ENCODE measurements at regions not wholly inside any gene's neighbourhood (a gene's known extent, or its start where the extent isn't known, plus 50 kb on each side); places are given as distances from the start of the nearest gene placed in this dataset.

DNA sequence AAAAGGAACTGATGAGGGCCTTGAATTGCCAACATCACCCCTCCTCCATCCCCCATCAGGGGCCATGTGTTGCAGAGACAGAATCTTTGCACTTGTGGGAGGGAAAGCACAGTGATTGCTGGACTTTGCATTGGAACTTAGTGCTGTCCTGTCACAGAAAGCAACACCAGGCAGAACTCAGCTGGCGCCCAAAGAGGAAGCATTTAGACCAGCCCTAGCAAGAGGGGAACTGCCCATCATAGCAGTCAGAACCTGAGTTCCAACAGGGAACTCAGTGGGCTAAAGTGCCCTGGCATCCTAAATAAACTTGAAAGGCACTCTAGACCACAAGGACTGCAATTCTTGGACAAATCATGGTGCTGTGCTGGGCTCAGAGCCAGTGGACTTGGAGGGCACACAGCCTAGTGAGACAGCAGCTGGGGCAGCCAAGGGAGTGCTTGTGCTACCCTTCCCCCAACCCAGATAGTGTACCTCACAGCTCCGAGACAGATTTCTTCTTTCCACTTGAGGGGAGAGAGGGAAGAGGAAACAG lies 128.1 kb downstream of the ACTL7B start:
- no peak overlapping the region for H3K27ac ChIP-seq
- no peak for DNase-seq (ENCODE audit: low read depth, low spot score)

DNA sequence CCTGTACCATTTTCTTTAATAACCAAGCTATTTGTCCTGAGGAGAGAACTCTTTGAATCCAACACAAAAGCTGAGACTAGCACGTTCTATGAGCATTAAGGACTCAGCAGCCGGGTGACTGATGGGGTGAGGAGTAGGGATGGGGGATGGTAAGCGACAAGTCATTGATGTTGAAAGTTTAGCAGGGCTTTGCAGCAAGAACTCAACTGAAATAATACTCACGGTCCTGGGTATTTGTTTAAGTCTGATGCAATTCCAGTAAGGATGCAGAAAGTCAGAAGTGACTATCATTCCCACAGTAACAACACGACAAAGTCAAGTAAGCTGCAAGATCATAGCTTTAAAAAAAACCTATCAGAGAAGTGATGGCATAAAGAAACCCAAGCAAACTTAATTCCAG lies 131.1 kb downstream of the ACTL7B start:
- peak overlapping the region; percentile 37 for H3K27ac ChIP-seq
- DNase-seq (ENCODE audit: low read depth, low spot score) = no peak

DNA sequence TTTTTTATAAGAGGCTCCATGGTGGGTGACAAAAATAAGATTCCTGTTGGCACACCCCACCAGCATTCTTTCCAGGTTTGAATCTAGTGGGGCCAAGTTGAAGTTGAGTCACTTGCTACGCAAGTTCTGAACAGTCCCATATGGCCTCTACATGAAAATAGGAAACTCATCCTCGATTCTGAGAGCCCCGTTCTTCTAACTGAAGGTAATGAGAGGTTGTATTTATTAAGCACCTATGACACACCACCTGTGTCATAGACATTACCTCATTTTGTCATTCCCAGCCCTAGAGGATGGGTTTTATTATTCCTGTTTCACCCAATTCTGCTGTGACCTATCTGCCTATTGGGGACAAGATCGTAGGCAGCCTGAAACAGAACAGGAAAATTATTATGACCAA lies 131.7 kb downstream of the ACTL7B start:
- H3K27ac ChIP-seq = peak overlapping the region; percentile 37
- no peak for DNase-seq (ENCODE audit: low read depth, low spot score)

DNA sequence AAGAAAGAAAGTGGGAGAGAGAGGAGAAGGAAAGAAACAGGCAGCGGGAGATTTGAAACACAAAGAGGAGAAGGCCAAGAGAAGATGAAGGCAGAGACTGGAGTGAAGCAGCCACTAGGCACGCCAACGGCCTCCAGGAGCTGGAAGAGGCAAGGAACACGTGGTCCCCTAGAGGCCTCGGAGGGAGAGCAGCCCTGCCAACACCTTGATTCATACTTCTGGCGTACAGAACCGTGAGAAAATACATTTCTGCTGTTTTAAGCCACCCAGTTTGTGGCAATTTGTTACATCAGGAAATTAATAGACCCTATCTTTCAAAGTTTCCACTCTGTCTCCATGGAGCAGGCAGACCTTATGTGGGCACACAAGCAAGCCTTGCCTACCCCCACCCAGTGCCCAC lies 133.4 kb downstream of the ACTL7B start:
- H3K27ac ChIP-seq = no peak overlapping the region
- no peak for DNase-seq (ENCODE audit: low read depth, low spot score)

- no peak overlapping the region for H3K27ac ChIP-seq
Measured at GRCh38 chr9:108720191-108720642, 135.6 kb downstream of the ACTL7B start.

GRCh38 chr9:108710424-108710823 lies 145.4 kb downstream of the ACTL7B start:
- no peak for DNase-seq (ENCODE audit: low read depth, low spot score)
- no peak overlapping the region for H3K27ac ChIP-seq

More at GRCh38 chr9:108720191-108720642, 135.6 kb downstream of the ACTL7B start:
- DNase-seq (ENCODE audit: low read depth, low spot score) = no peak

DNA sequence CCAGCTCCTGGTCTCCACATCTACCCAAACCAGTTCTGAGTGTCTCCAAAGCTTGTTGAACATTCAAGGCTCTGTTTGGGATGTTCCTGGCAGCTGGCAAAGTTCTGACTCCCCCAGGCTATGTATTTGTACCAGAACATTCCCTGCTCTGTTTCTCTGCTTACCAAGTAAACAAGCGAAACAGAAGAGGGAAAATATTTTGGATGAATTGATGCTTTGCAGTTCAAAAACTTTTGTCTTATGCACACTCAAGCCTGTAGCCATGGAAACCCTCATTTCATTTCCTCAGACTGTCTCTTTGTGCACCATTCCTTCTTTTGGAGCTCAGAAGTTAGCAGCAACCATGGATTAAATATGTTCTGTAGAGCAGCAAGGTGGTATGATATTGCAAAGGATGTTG lies 145.8 kb downstream of the ACTL7B start:
- H3K27ac ChIP-seq = no peak overlapping the region
- no peak for DNase-seq (ENCODE audit: low read depth, low spot score)

DNA sequence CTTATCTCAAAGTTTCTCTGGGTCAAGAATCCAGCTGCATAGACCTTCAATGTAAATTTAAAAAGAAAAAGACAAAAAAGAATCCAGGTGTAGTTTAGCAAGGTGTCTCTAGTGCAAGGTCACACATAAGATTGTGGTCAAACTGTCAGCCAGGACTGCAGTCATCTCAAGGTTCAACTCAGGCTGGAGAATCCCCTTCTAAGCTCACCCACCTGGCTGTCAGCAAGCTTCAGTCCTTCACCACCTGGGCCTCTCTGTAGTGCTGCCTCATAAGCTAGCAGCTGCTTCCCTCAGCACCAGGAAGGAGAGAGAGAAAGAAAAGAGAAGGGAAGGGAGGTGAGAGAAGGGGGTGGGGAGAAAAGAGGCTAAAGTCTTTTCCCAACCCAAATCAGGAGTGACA lies 146.7 kb downstream of the ACTL7B start:
- H3K27ac ChIP-seq = no peak overlapping the region
- DNase-seq (ENCODE audit: low read depth, low spot score) = no peak

DNA sequence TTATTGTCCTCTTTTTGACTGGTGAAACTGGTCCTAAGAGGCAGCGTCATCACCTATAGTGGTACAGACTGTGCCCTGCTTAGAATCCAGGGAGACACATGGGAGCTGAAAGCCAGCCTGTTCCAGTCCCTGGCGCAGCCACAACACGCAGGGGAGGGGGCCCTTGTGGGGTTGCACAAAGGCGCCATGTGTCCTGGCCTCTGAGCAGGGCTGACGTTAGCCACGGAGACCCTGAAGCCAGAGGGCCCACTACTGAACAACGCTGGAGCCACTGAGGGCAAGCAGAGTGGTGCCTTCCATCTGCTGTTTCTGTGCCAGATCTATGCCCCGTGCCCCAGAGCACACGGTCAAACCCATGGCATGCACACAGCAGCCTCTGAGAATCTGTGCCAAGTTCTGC lies 147.3 kb downstream of the ACTL7B start:
- DNase-seq (ENCODE audit: low read depth, low spot score) = no peak
- no peak overlapping the region for H3K27ac ChIP-seq

- H3K27ac ChIP-seq = no peak overlapping the region
- no peak for DNase-seq (ENCODE audit: low read depth, low spot score)
Measured at GRCh38 chr9:108707120-108707519, 148.7 kb downstream of the ACTL7B start.

GRCh38 chr9:108704156-108704852 lies 151.5 kb downstream of the ACTL7B start:
- H3K27ac ChIP-seq = no peak overlapping the region
- DNase-seq (ENCODE audit: low read depth, low spot score) = no peak

- no peak overlapping the region for H3K27ac ChIP-seq
- no peak for DNase-seq (ENCODE audit: low read depth, low spot score)
Measured at GRCh38 chr9:108703429-108703828, 152.4 kb downstream of the ACTL7B start.

GRCh38 chr9:108702681-108703080 lies 153.1 kb downstream of the ACTL7B start:
- DNase-seq (ENCODE audit: low read depth, low spot score) = no peak
- H3K27ac ChIP-seq = no peak overlapping the region

- no peak for DNase-seq (ENCODE audit: low read depth, low spot score)
- no peak overlapping the region for H3K27ac ChIP-seq
Measured at GRCh38 chr9:108698801-108699200, 157.0 kb downstream of the ACTL7B start.

GRCh38 chr9:108698231-108698630 lies 157.6 kb downstream of the ACTL7B start:
- no peak for DNase-seq (ENCODE audit: low read depth, low spot score)
- H3K27ac ChIP-seq = no peak overlapping the region

DNA sequence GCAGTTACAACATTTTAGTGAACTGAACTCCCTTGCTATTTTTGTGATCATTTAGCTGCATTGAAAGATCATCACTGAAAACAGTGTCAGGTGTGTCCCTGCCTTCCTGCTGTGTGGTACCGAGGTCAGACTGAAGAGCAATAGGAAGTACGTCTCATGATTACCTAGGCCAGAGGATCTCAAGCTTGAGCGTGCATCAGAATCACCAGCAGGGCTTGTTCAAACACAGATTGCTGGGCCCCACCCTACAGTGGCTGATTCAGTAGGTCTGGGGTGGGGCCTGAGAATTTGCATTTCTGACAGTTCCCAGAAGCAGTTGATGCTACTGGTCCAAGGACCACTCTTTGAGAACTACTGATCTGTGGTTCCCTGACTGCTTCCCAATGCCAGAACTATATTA lies 159.6 kb downstream of the ACTL7B start:
- peak; percentile 22 for DNase-seq (ENCODE audit: low read depth, low spot score)
- no peak overlapping the region for H3K27ac ChIP-seq

- peak overlapping the region; percentile 20 for H3K27ac ChIP-seq
- DNase-seq (ENCODE audit: low read depth, low spot score) = no peak
Measured at GRCh38 chr9:108694170-108694569, 161.6 kb downstream of the ACTL7B start.

DNA sequence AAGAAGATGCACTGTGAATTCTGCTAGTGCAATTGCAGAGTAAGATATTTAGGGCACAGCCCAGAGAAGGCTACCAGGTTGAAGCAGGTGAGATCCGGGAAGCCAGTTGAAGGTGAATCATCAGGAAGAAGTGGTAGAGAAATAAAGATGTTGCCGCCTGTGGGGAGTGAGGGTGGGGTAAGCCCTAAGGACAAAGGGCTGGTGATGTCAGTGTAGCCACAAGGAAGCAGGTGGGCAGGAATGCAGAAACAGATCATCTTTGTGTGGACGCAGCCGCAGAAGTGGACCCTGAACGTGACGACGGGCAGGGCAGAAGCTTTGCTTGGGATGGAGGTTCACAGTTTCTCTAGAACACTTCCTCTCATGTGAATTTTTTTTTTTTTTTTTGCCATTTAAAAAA lies 164.2 kb downstream of the ACTL7B start:
- H3K27ac ChIP-seq = peak overlapping the region; percentile 48
- DNase-seq (ENCODE audit: low read depth, low spot score) = peak; percentile 86

GRCh38 chr9:108688676-108689075 lies 167.1 kb downstream of the ACTL7B start:
- DNase-seq (ENCODE audit: low read depth, low spot score) = no peak
- H3K27ac ChIP-seq = no peak overlapping the region

GRCh38 chr9:108688051-108688450 lies 167.7 kb downstream of the ACTL7B start:
- no peak for DNase-seq (ENCODE audit: low read depth, low spot score)
- no peak overlapping the region for H3K27ac ChIP-seq

DNA sequence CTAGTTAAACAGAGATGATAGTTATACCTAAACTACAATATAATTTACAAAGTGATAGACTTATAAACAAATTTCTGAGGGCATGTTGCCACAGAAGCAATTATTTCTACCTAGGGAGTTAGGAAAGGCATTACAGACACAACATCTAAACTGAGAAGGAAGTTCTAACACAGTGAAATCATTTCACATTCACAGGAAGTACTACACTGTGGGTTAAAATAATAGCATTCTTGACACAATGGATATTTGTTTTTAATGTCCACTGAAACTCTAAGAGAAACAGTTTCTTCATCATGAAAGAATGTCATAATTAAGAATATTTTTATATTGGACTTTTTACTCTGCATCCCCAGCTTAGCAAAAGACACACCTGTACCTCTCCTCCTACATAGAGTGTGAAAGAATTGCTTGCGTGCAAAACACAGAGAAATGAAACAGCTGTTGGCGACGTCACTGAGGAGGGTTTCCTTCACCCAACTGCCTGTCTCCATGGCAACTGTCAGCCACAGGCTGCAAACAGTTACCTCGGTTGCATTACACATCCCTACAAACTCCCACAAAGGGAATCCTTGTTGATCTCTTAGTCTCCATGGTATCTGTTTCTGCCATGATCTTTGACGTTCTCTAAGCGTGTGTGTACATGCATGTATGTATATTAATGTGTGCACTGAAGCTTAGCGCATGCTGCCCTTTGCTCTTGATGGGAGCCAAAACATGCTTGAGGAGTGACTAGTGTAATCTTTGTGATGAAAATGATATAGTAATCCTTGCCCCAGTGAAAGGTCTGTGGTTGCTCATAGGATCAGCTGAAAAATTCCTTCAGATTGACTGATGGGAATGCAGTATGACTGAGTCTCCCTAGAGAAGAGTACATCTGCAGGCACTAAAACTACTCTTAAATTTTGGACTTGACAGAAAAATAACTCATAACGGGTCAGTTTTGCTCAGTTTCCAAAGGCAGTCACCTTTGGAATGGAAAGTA lies 168.5 kb downstream of the ACTL7B start:
- no peak overlapping the region for H3K27ac ChIP-seq
- peak; percentile 59 for DNase-seq (ENCODE audit: low read depth, low spot score)

Data from epithelial cell of prostate (primary cell).